ENCODE measurements at regions not wholly inside any gene's neighbourhood (a gene's known extent, or its start where the extent isn't known, plus 50 kb on each side); places are given as distances from the start of the nearest gene placed in this dataset.
"Not testable (repeated sequence)": the region's sequence is repeated elsewhere in the genome, so short reads cannot be mapped to it uniquely, and the experiment has no call there.

- intact Hi-C loops (cut with DNase I) = no loop called here
- no peak for DNase-seq (ENCODE audit: low spot score)
These were observed 343.0 kb downstream of the CD83 start for GRCh38 chr6:14460556-14460955.

DNA sequence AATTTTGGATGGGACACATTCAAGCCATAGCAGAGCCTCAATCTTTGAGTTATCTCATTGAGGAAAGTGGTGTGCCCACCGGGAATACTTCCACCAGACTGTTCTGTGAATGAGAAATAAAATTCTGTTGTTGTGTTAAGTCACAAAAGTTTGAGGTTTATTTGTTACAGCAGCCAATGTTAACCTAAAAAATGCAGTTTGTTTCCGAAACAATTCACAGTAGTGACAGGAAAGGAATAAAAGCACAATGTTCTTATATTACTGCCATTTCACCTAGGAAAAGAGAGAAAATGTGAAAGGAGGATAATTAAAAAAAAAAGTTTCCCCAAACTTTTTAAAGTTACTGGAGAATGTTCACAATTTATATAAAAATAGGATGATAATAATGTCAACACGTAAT is 344.6 kb downstream of the CD83 start:
- DNase-seq (ENCODE audit: low spot score) = no peak
- intact Hi-C loops (cut with DNase I) = no loop called here

- DNase-seq (ENCODE audit: low spot score) = no peak
- intact Hi-C loops (cut with DNase I) = no loop called here
These were observed 345.0 kb downstream of the CD83 start for GRCh38 chr6:14462566-14462965.

- intact Hi-C loops (cut with DNase I) = no loop called here
- DNase-seq (ENCODE audit: low spot score) = no peak
These were observed 345.5 kb downstream of the CD83 start for GRCh38 chr6:14463110-14463509.

DNA sequence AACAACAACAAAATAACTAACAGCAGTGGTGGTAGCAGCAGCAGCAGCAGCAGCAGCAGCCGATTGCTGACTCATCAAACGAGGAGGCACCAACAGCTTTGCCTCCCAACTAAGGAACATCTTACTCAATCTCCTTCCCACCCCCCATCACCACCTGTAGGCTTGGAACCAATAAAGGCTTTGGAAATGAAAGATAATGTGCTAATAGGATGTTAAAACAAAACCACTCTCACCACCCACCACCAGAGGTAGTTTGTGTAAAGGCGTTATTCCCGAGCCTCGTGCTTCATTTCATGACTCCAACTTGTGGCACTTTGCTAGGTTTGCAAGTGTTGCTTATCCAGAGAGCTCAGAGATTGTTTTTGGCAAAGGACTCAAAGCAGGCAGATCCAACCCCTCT is 346.5 kb downstream of the CD83 start:
- intact Hi-C loops (cut with DNase I) = no loop called here
- no peak for DNase-seq (ENCODE audit: low spot score)

GRCh38 chr6:14464716-14465115 is 347.1 kb downstream of the CD83 start:
- no peak for DNase-seq (ENCODE audit: low spot score)

GRCh38 chr6:14466278-14466677 is 348.7 kb downstream of the CD83 start:
- intact Hi-C loops (cut with DNase I) = no loop called here
- DNase-seq (ENCODE audit: low spot score) = no peak

More at GRCh38 chr6:14464716-14465115, 347.1 kb downstream of the CD83 start:
- intact Hi-C loops (cut with DNase I) = no loop called here

- intact Hi-C loops (cut with DNase I) = no loop called here
- DNase-seq (ENCODE audit: low spot score) = no peak
These were observed 350.0 kb downstream of the CD83 start for GRCh38 chr6:14467591-14467990.

DNA sequence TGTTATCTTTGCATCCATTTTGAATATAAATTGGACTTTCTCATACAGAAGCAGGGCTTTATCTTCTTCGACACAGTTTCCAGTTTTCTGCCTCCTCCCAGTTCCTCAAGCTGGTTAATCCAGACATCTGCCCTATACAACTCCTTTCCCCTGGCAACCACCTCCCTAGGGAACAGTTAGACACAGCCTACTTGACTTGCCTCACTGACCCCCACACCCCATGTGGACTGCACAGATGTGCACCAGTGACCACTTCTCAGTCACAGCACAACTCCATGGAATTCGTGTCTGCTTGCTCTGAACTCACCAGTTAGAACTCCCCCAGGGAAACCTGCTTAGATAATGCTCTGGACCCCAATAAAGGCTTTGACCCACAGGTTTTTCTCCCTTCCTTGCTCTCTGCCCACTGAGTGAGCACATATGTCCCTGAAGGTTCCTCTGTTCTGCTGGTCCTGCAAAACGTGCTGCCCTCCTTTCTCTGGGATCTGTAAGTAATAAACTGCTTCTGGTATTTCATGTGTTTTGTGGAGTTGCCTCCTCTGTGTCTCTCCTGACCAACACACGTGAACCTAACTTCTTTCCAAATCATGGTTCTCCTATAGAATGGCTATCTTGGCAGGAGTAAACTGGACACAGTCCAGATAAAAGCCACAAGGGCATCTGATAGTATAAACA is 351.2 kb downstream of the CD83 start:
- no peak for DNase-seq (ENCODE audit: low spot score)
- intact Hi-C loops (cut with DNase I) = no loop called here

DNA sequence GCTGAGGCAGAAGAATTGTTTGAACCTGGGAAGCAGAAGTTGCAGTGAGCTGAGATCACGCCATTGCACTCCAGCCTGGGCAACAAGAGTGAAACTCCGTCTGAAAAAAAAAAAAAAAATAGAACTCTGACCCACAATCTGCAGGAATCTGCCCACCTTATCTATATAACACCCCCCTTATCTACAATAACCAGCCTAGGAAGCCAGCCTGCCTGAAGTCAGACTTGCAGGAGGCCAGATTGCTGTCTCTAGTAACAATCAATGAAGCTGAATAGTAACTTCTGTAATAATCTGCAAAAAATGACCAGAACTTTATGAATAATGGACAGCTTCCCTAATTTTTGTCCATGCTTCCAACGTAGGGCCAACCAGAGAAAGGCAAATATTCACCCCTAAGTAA is 352.5 kb downstream of the CD83 start:
- intact Hi-C loops (cut with DNase I) = no loop called here
- DNase-seq (ENCODE audit: low spot score) = no peak

- no peak for DNase-seq (ENCODE audit: low spot score)
These were observed 353.1 kb downstream of the CD83 start for GRCh38 chr6:14470671-14471070.

DNA sequence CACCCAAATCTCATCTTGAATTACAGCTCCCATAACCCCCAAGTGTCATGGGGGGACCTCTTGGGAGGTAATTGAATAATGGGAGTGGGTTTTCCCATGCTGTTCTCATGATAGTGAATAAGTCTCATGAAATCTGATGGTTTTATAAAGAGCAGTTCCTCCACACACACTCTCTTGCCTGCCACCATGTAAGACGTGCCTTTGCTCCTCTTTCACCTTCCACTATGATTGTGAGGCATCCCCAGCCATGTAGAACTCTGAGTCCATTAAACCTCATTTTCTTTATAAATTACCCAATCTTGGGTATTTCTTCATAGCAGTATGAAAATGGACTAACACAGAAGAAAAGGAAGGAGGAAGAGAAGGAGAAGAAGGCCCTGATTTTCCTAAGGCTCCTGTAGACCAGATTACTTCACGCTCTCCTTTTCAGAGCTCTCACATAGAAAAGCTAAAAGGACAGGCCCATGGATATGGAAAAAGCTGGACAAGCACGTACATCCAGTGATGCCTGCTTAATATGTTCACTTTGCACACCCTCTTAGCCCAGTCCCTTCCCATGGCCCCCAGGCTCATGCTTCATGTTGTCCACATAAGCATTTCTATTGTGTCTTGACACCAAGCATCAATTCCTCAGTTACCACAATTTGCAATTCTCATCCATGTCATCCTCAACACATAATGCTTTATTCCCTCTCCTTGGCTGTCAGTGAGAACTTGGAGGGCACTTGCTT is 354.8 kb downstream of the CD83 start:
- DNase-seq (ENCODE audit: low spot score) = no peak
- intact Hi-C loops (cut with DNase I) = no loop called here

More at GRCh38 chr6:14470671-14471070, 353.1 kb downstream of the CD83 start:
- intact Hi-C loops (cut with DNase I) = no loop called here

DNA sequence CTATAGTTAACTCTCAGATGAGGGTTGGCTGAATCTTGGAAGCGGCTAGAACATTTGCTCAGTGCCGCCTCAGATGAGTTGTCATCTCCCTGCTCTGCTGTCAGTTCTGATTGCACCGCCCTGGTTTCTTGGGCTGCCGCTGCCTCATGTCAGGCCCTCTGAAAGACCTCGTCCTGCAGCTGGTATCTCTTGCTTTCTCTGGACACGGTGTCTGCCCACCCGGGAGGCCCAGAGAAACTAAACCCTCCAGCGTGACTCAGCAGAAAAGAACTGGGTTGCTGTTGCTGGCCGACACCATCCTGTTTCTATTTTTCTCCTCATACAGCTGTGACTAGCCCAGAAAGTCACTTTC is 355.4 kb downstream of the CD83 start:
- intact Hi-C loops (cut with DNase I) = no loop called here
- DNase-seq (ENCODE audit: low spot score) = no peak

- DNase-seq (ENCODE audit: low spot score) = no peak
- intact Hi-C loops (cut with DNase I) = no loop called here
These were observed 357.2 kb downstream of the CD83 start for GRCh38 chr6:14474816-14475215.

DNA sequence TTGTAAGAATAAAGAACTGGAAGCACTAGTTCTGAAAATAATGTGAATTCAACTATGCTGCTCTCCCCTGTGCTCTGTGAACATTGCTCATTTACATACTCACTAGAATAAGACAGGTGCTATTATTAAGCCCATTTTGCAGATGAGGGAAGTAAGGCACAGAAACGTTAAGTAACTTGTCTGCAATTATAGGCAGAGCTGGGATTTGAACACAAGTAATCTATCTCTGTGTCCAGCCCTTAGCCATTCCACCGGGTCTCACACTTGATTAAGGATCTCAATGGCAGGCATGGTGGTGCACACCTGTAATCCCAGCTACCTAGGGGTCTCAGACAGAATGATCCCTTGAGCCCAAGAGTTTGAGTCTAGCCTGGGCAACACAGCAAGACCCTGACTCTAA is 357.7 kb downstream of the CD83 start:
- intact Hi-C loops (cut with DNase I) = no loop called here
- DNase-seq (ENCODE audit: low spot score) = no peak

- intact Hi-C loops (cut with DNase I) = no loop called here
- DNase-seq (ENCODE audit: low spot score) = no peak
These were observed 359.4 kb downstream of the CD83 start for GRCh38 chr6:14476793-14477531.

- intact Hi-C loops (cut with DNase I) = no loop called here
- no peak for DNase-seq (ENCODE audit: low spot score)
These were observed 360.0 kb downstream of the CD83 start for GRCh38 chr6:14477559-14477958.

GRCh38 chr6:14478381-14479225 is 361.0 kb downstream of the CD83 start:
- no peak for DNase-seq (ENCODE audit: low spot score)
- intact Hi-C loops (cut with DNase I) = no loop called here

DNA sequence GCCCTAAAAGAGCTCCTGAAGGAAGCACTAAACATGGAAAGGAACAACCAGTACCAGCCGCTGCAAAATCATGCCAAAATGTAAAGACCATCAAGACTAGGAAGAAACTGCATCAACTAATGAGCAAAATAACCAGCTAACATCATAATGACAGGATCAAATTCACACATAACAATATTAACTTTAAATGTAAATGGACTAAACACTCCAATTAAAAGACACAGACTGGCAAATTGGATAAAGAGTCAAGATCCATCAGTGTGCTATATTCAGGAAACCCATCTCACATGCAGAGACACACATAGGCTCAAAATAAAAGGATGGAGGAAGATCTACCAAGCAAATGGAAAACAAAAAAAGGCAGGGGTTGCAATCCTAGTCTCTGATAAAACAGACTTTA is 364.4 kb downstream of the CD83 start:
- DNase-seq (ENCODE audit: low spot score); intact Hi-C loops (cut with DNase I): not testable (repeated sequence)

- intact Hi-C loops (cut with DNase I) = no loop called here
- DNase-seq (ENCODE audit: low spot score) = no peak
These were observed 370.1 kb downstream of the CD83 start for GRCh38 chr6:14487625-14488024.

Measured in cardiac septum (tissue), 1 donor.